ENCODE measurements at regions not wholly inside any gene's neighbourhood (a gene's known extent, or its start where the extent isn't known, plus 50 kb on each side); places are given as distances from the start of the nearest gene placed in this dataset.

DNA sequence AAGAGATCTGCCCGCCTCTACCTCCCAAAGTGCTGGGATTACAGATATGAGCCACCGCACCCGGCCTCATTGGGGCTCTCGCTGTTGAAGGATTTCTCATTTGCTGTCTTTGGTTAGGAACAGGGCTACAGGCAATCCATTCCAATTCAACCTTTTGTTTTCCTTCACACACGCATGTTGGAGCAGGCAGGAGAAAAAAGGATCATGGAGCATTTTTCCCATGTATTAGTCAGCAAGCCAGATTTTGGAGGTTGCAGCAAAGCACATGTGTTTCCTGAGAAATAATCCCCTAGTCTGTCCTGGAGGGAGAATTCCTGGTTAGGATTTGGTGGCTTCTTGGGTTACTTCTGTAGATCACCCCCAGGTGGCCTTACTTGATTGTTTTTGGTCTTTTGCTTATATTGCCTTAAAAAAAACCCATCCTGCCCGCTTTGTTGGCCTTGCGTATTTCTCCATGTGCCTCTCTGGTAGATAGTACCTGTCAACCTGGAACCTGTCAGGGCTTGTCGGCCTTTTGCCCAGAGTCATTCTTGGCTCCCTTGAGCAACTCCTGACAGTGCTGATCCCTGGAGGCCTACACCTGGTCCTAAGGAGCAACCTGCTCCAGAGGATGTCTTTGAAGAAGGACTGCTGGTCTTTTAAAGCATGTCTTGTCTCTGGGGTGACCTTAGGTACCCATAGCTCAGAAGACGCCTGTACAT lies 82.4 kb upstream of the CLCN4 start:
- Histone ChIP-seq H3K27me3 (replicated peaks; ENCODE audit: control insufficient read depth, insufficient read depth, low read length) (no peaks in the 10 kb centered on the region), H3K4me3 (replicated peaks; ENCODE audit: low read depth, low read length) (no peak overlapping the region), H3K36me3 (ENCODE audit: control insufficient read depth, insufficient read depth, low read length) (no peaks in the 10 kb centered on the region)
- TF ChIP-seq CTCF (IDR thresholded peaks at IDR 0.05; ENCODE audit: insufficient read depth, low read length, poor library complexity, severe bottlenecking): no peak
- DNase-seq (ENCODE audit: extremely low read depth, insufficient read length): no peak

- DNase-seq (ENCODE audit: extremely low read depth, insufficient read length): no peak
- Histone ChIP-seq H3K4me3 (replicated peaks; ENCODE audit: low read depth, low read length) (no peak overlapping the region), H3K27me3 (replicated peaks; ENCODE audit: control insufficient read depth, insufficient read depth, low read length) (no peaks in the 10 kb centered on the region), H3K36me3 (ENCODE audit: control insufficient read depth, insufficient read depth, low read length) (no peaks in the 10 kb centered on the region)
- TF ChIP-seq CTCF (IDR thresholded peaks at IDR 0.05; ENCODE audit: insufficient read depth, low read length, poor library complexity, severe bottlenecking): no peak
Observed at GRCh38 chrX:10076765-10077164, 80.0 kb upstream of the CLCN4 start.

GRCh38 chrX:10077425-10078188 lies 79.2 kb upstream of the CLCN4 start:
- no peak for DNase-seq (ENCODE audit: extremely low read depth, insufficient read length)
- no peak for TF ChIP-seq CTCF (IDR thresholded peaks at IDR 0.05; ENCODE audit: insufficient read depth, low read length, poor library complexity, severe bottlenecking)
- H3K27me3 ChIP-seq (replicated peaks; ENCODE audit: control insufficient read depth, insufficient read depth, low read length): no peaks in the 10 kb centered on the region
- no peaks in the 10 kb centered on the region for H3K36me3 ChIP-seq (ENCODE audit: control insufficient read depth, insufficient read depth, low read length)
- no peak overlapping the region for H3K4me3 ChIP-seq (replicated peaks; ENCODE audit: low read depth, low read length)

GRCh38 chrX:10078266-10078665 lies 78.5 kb upstream of the CLCN4 start:
- no peak for TF ChIP-seq CTCF (IDR thresholded peaks at IDR 0.05; ENCODE audit: insufficient read depth, low read length, poor library complexity, severe bottlenecking)
- H3K27me3 ChIP-seq (replicated peaks; ENCODE audit: control insufficient read depth, insufficient read depth, low read length): no peaks in the 10 kb centered on the region
- H3K4me3 ChIP-seq (replicated peaks; ENCODE audit: low read depth, low read length): no peak overlapping the region
- H3K36me3 ChIP-seq (ENCODE audit: control insufficient read depth, insufficient read depth, low read length): no peaks in the 10 kb centered on the region
- no peak for DNase-seq (ENCODE audit: extremely low read depth, insufficient read length)

DNA sequence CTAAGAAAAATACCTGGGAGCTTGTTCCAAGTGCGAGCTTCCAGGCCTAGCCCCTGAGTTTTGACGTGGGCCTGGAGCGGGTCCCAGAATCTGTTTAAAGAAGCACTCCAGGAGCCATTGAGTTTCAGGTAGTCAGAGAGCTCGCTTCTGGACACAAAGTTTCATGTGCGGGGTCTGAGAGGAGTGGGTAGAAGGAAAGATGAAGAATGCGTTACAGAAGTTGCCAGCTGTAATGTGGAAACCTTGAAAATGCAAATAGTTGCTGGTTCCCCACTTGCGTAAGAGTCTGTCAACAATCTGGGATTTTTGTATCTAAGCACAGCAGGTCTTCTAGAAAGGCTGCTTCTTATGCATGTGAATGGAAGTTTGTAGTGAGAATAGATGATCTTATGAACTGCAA lies 77.5 kb upstream of the CLCN4 start:
- no peak for TF ChIP-seq CTCF (IDR thresholded peaks at IDR 0.05; ENCODE audit: insufficient read depth, low read length, poor library complexity, severe bottlenecking)
- Histone ChIP-seq H3K27me3 (replicated peaks; ENCODE audit: control insufficient read depth, insufficient read depth, low read length) (no peaks in the 10 kb centered on the region), H3K36me3 (ENCODE audit: control insufficient read depth, insufficient read depth, low read length) (no peaks in the 10 kb centered on the region), H3K4me3 (replicated peaks; ENCODE audit: low read depth, low read length) (no peak overlapping the region)
- no peak for DNase-seq (ENCODE audit: extremely low read depth, insufficient read length)
